GM13977 (cell line): ENCODE measurements at regions not wholly inside any gene's neighbourhood (a gene's known extent, or its start where the extent isn't known, plus 50 kb on each side); places are given as distances from the start of the nearest gene placed in this dataset.

Experiments
- DNase-seq: peaks from one replicate; pipeline ENCODE4 v3.0.0; 2012; ENCODE audit warnings: low spot score
- in situ Hi-C: fragments of 300-500 bp; cut with MboI; formaldehyde crosslinking; loops from one replicate; pipeline ENCODE4 v1.12.0; 2022; ENCODE audit warnings: low sequenced_read_pairs, low pct_unique_long_range_greater_than_20kb, mixed read lengths, inconsistent platforms; ENCODE audit not compliant: unreplicated experiment
- TF ChIP-seq, protein P1 (sequence below): IDR thresholded peaks from 2 replicates; pipeline ENCODE4 v1.5.1; 2012; ENCODE audit warnings: mild to moderate bottlenecking, control low read depth; ENCODE audit not compliant: insufficient read depth; ENCODE audit errors: extremely low read depth, missing control alignments

DNA sequence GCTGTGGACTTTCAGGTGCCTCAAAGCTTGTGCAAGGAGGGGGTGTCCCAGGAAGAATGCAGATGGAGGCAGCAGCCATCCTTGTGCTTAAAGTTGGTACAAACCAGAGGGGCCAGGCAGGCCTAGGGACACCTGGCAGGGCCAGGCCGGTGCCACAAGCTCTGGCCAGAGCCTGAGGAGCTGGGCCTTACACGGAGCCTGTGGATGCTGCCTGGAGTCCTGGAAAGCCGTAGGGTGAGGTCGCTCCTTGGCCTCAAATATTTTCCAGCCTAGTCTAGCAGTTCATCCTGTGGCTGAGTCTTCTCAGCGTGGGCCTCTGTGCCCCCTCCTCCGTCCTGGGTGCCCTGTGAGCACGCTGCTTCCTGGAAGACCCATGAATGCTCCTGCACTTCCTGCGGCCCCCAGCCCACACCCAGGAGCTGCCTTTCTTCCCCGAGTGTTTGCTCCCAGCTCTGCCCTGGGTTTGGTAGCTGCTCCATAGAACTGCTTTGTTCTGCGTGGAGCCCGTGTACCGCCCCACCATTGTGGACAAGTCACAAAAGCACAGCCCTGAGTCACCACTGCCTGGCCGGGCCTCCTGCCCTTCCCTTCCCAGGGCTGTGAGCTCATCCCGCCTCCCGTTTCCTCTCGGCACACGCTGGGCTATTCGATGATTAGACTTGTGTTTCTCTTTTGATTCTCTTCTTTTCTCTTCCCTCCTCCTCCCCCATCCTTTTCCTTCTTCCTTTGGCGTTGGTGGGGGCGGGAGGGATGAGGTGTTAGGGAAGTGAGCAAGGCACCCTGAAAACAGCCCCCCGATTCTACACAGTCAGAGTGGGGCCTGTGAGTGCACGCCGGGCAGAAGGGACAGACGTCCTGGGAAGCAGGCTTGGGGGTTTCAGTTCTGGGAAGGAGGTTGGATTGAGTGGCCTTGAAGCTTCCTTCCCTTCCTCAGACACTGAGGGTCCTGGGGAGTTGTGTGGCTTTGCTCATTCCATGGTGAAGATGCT is 73.2 kb upstream of the SHH start:
- TF ChIP-seq, protein P1, sequence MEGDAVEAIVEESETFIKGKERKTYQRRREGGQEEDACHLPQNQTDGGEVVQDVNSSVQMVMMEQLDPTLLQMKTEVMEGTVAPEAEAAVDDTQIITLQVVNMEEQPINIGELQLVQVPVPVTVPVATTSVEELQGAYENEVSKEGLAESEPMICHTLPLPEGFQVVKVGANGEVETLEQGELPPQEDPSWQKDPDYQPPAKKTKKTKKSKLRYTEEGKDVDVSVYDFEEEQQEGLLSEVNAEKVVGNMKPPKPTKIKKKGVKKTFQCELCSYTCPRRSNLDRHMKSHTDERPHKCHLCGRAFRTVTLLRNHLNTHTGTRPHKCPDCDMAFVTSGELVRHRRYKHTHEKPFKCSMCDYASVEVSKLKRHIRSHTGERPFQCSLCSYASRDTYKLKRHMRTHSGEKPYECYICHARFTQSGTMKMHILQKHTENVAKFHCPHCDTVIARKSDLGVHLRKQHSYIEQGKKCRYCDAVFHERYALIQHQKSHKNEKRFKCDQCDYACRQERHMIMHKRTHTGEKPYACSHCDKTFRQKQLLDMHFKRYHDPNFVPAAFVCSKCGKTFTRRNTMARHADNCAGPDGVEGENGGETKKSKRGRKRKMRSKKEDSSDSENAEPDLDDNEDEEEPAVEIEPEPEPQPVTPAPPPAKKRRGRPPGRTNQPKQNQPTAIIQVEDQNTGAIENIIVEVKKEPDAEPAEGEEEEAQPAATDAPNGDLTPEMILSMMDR = no peak
- in situ Hi-C loops = no loop called here
- no peak for DNase-seq

DNA sequence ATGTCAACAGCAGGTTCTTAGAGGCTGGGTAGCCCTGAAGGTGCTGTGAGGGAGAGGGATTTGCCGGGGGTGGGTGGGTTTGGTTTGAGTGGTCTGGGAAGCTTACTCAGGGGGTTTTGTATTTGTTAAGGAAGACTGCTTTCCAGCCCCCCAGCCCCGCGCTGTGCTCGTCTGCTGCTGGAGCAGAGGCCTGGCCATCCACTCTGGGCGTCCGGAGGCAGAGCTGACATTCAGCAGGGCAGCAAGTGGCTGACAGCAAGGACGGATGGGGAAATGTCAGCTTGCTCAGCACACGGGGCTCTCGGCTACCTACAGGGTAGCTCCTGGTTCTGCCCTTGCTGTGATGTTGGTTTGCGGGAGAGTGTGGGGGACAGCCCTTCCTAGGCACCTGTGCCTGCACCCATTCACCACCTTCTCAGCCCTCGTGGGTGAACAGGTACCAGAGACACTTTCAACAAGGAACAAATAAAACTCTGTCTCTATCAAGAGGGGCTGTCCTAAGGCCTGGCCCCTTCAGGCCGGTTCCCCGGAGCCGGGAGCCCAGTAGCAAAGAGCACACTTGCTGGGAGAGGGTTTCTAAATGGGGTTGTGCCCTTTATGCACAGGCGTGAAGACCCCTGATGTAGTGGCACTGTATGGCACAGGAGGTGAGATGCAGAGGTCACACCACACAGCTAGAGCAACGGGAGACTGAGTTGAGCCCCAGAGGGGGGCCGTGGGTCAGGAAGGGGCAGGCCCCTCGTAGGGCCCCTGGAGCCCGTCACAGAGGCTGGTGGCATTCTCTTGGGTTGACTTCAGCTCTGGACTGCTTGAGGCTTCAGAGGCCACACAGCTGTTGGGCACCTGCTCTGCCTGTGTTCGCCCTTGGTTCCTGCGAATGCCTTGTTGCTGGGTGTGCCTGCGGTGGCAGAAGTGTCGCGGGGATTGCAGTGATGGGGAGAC is 72.2 kb upstream of the SHH start:
- TF ChIP-seq, protein P1 = no peak
- no peak for DNase-seq
- in situ Hi-C loops = no loop called here

DNA sequence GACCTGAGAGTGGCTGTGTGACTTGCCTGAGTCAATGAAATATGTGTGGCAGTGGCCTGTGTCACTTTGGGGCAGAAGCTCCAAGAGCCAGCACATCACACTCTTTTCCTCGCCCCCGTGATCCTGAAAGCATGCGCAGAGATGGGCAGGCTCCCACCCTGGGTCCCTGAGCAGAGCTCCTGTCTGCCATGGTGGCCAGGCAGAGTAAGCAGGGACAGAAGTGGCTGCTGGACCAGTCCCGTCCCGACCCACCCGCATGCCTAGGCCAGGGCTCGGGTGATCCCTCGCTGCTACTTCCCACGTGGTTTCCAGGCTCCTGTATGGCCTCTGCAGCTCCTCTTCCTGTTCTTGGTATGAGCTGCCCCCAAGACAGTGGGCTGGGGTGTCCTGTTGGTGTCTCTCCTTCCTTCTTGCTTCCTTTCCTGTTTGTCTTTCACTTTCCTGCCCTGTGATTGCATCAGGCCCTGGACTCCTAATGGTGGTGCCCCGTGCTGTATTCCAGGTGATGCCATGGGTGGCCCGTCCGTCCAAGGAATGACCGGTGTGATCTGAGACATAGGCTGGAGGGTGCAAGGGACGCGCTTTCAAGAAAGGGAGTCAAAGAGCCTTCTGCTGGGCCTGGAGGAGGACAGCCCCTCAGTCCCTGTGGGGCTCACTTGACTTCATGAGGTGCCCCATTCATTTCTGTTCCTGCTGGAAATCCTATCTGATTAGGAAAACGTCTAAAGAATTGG is 71.4 kb upstream of the SHH start:
- TF ChIP-seq, protein P1 = no peak
- DNase-seq = no peak
- in situ Hi-C loops = no loop called here

DNA sequence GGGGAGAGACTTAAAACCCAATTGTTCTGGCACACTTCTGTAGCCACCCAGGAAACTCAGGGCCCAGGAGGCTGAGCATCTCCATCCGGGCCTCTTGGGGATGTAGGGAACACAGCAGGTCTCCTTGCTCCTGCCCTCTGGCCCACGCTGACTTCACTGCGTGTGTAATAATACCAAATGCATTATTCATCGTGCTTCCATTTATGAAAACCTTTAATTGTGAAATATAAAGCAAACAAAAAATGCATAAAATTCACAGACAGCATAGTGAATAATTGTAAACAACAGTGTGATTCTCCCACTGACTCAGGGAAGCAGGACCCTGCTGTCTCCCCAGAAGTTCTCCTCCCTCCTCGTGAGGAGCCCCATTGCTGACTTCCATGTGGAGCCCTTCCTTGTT is 70.3 kb upstream of the SHH start:
- in situ Hi-C loops = no loop called here
- DNase-seq = no peak
- TF ChIP-seq, protein P1 = no peak

DNA sequence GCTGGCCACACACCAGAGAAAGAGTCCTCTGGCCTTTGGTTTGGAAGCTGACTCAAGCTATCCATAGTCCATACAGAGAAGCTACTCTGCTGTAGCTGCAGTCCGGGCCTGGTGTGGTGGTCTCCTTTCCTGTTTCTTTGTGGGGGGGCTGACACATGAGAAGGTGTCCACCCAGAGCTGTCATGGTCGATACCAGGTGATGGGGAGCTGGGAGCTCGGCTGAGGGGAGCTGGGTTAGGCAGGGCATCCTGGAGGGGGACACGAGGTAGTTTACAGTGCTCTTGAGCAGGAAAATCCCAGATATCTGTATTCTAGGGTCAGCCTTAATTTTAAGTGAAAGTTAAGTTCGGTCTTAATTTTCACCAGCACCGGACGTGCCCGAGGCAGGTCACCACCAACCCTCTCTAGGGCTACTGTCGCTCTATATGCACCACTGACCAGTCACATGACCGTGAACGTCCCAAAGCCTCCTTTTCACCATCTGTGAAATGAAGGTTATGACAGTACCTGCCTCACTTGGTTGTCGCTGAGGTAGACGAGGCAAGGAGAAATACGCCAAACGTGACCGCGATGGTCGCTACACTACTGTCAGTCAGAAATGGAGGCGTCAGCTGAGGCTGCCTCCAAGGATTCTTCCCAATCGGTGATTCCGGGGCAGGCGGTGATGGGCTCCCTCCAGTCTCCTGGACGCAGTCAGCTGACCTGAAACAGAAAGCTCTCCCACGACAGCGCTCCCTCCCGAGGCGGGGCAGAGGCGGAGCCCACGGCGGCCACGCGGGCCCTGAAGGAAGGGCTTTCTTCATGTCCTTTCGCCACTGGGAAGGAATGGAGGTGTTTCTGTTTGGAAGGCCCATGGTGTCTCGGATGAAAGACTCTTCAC is 69.4 kb upstream of the SHH start:
- TF ChIP-seq, protein P1 = no peak
- in situ Hi-C loops = no loop called here
- no peak for DNase-seq
